SK-N-SH (cell line): ENCODE measurements at regions not wholly inside any gene's neighbourhood (a gene's known extent, or its start where the extent isn't known, plus 50 kb on each side); places are given as distances from the start of the nearest gene placed in this dataset.

Experiments used
- EZH2phosphoT487 ChIP-seq: fragments of 200-600 bp; sonication (generic); IDR thresholded peaks from 2 replicates; pipeline ENCODE4 v1.6.1; 2017; ENCODE audit warnings: low read depth, mixed run types, mild to moderate bottlenecking, antibody characterized with exemption, moderate library complexity, borderline replicate concordance
- FOXJ3 ChIP-seq: sonication (generic); formaldehyde crosslinking; IDR thresholded peaks from 2 replicates; pipeline ENCODE4 v1.5.1; 2020; ENCODE audit warnings: mild to moderate bottlenecking, missing genetic modification reagents
- FOXM1 ChIP-seq: IDR thresholded peaks from 2 replicates; pipeline ENCODE4 v1.4.0; 2012; ENCODE audit warnings: low read depth, mild to moderate bottlenecking
- JUND ChIP-seq: IDR thresholded peaks from 2 replicates; pipeline ENCODE4 v1.4.0; 2012
- MEF2A ChIP-seq: IDR thresholded peaks from 2 replicates; pipeline ENCODE4 v1.4.0; 2012; ENCODE audit warnings: low read depth, borderline replicate concordance
- NFIC ChIP-seq: IDR thresholded peaks from 2 replicates; pipeline ENCODE4 v1.4.0; 2012; ENCODE audit warnings: borderline replicate concordance
- POLR2AphosphoS5 ChIP-seq: IDR thresholded peaks from 2 replicates; pipeline ENCODE4 v1.6.1; 2012; ENCODE audit warnings: low read depth, low read length
- RCOR1 ChIP-seq: fragments of 150-350 bp; IDR thresholded peaks from 2 replicates; pipeline ENCODE4 v1.6.1; 2017; ENCODE audit warnings: antibody characterized with exemption, low read length
- TF ChIP-seq, protein P1 (sequence below): fragments of 200-600 bp; sonication (generic); IDR thresholded peaks from 2 replicates; pipeline ENCODE4 v1.6.1; 2017; ENCODE audit warnings: antibody characterized with exemption, mild to moderate bottlenecking, moderate library complexity
- TF ChIP-seq, protein P2 (sequence below): IDR thresholded peaks from 2 replicates; pipeline ENCODE4 v1.6.1; 2012; ENCODE audit warnings: mild to moderate bottlenecking, low read depth, low read length, moderate library complexity
- TF ChIP-seq, protein P3 (sequence below): IDR thresholded peaks from 2 replicates; pipeline ENCODE4 v1.4.0; 2012; ENCODE audit warnings: low read depth
- TF ChIP-seq, protein P4 (sequence below): IDR thresholded peaks from 2 replicates; pipeline ENCODE4; 2012

DNA sequence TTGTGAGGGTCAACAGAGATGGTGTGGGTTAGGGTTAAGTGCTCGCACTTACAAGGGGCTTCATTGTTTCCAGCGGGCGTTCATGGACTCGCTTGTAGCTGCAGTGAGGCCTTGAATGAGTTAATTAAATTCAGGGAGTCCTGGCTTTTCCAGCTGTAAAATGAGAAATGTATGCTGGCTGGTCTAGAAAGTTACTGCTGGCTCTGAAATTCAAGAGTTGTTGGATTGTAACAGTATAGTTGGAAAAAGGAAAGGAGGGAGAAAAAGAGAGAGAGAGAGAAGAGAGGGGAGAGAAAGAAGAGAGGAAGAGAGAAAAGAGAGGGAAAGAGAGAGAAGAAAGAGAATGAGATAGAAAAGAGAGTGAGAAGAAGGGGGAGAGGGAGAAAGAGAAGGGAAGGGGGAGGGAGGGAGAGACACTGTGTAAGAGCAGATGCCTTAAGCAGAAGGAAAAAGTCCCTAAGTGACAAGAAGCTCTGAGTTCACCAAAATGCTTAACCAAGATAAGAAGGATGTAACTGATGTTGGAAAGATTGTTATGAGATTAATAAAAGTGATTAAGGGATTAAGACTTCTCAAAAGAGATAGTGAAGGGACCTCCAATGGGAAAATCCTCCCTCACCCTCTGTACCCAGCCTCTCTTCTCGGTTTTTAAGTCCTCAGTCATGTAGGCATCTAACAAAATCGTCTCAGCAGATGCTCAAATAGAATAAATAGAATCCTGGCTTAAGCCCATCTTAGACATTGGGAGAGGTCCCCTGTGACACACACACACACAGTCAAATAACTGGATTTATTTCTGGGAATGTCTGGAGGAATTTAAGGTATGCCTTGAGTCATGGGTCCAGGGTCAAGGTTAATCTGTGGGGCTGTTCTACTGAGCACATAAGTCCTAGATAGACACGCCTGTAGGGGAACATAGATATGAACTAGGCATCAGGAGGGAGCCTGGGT, 477.9 kb downstream of the MIAT start:
- no peak for TF ChIP-seq POLR2AphosphoS5
- TF ChIP-seq, protein P1, sequence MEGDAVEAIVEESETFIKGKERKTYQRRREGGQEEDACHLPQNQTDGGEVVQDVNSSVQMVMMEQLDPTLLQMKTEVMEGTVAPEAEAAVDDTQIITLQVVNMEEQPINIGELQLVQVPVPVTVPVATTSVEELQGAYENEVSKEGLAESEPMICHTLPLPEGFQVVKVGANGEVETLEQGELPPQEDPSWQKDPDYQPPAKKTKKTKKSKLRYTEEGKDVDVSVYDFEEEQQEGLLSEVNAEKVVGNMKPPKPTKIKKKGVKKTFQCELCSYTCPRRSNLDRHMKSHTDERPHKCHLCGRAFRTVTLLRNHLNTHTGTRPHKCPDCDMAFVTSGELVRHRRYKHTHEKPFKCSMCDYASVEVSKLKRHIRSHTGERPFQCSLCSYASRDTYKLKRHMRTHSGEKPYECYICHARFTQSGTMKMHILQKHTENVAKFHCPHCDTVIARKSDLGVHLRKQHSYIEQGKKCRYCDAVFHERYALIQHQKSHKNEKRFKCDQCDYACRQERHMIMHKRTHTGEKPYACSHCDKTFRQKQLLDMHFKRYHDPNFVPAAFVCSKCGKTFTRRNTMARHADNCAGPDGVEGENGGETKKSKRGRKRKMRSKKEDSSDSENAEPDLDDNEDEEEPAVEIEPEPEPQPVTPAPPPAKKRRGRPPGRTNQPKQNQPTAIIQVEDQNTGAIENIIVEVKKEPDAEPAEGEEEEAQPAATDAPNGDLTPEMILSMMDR = no peak
- no peak for TF ChIP-seq NFIC
- no peak for TF ChIP-seq FOXJ3 (CRISPR knock-in tag)
- TF ChIP-seq, protein P2, sequence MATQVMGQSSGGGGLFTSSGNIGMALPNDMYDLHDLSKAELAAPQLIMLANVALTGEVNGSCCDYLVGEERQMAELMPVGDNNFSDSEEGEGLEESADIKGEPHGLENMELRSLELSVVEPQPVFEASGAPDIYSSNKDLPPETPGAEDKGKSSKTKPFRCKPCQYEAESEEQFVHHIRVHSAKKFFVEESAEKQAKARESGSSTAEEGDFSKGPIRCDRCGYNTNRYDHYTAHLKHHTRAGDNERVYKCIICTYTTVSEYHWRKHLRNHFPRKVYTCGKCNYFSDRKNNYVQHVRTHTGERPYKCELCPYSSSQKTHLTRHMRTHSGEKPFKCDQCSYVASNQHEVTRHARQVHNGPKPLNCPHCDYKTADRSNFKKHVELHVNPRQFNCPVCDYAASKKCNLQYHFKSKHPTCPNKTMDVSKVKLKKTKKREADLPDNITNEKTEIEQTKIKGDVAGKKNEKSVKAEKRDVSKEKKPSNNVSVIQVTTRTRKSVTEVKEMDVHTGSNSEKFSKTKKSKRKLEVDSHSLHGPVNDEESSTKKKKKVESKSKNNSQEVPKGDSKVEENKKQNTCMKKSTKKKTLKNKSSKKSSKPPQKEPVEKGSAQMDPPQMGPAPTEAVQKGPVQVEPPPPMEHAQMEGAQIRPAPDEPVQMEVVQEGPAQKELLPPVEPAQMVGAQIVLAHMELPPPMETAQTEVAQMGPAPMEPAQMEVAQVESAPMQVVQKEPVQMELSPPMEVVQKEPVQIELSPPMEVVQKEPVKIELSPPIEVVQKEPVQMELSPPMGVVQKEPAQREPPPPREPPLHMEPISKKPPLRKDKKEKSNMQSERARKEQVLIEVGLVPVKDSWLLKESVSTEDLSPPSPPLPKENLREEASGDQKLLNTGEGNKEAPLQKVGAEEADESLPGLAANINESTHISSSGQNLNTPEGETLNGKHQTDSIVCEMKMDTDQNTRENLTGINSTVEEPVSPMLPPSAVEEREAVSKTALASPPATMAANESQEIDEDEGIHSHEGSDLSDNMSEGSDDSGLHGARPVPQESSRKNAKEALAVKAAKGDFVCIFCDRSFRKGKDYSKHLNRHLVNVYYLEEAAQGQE = no peak
- no peak for TF ChIP-seq EZH2phosphoT487
- TF ChIP-seq FOXM1 = no peak
- TF ChIP-seq, protein P3, sequence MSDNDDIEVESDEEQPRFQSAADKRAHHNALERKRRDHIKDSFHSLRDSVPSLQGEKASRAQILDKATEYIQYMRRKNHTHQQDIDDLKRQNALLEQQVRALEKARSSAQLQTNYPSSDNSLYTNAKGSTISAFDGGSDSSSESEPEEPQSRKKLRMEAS = no peak
- no peak for TF ChIP-seq RCOR1
- no peak for TF ChIP-seq JUND
- TF ChIP-seq, protein P4, sequence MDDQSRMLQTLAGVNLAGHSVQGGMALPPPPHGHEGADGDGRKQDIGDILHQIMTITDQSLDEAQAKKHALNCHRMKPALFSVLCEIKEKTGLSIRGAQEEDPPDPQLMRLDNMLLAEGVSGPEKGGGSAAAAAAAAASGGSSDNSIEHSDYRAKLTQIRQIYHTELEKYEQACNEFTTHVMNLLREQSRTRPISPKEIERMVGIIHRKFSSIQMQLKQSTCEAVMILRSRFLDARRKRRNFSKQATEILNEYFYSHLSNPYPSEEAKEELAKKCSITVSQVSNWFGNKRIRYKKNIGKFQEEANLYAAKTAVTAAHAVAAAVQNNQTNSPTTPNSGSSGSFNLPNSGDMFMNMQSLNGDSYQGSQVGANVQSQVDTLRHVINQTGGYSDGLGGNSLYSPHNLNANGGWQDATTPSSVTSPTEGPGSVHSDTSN = no peak
- no peak for TF ChIP-seq MEF2A
